Endothelial cell of umbilical vein (primary cell): ENCODE measurements at regions not wholly inside any gene's neighbourhood (a gene's known extent, or its start where the extent isn't known, plus 50 kb on each side); places are given as distances from the start of the nearest gene placed in this dataset.

Experiments
- BruUV-seq: library from RNA; stranded (reverse); fragments of 400-500 nt; replicated peaks from 2 replicates; lab custom pipeline; 2021; lab: Mats Ljungman, UMichigan
- CTCF ChIA-PET: fragments of 300-600, 350-600 bp; sonication (Branson Sonifier 250); formaldehyde crosslinking; loops from one replicate; lab custom pipeline; 2021; ENCODE audit warnings: antibody characterized with exemption, inconsistent platforms; lab: Charles Lee
- POLR2A ChIA-PET: fragments of 300-600, 350-600 bp; sonication (Branson Sonifier 250); formaldehyde crosslinking; loops from one replicate; lab custom pipeline; 2021; ENCODE audit warnings: antibody characterized with exemption, inconsistent platforms; lab: Charles Lee
- DNase-seq: peaks from one replicate; pipeline ENCODE4 v3.0.0-alpha.2; 2011; ENCODE audit warnings: low read depth, low spot score
- FAIRE-seq: peaks from 2 replicates; lab custom pipeline; 2011; peaks lifted over from hg19 to GRCh38; lab: Jason Lieb, UNC
- H2AFZ ChIP-seq: 2 replicates; pipeline ENCODE4 v1.6.0; 2012; ENCODE audit warnings: low read depth, low read length, control low read depth, inconsistent platforms
- H3K27ac ChIP-seq: 2 replicates; pipeline ENCODE4 v1.5.1; 2011; ENCODE audit warnings: low read depth, mild to moderate bottlenecking, control low read depth, low read length, moderate library complexity; ENCODE audit not compliant: insufficient read depth
- H3K27me3 ChIP-seq, 2 experiments: 2 replicates each; pipeline versions ENCODE4 v1.6.0 to v1.6.1; 2011; ENCODE audit warnings: low read length in 2 of 2, mixed read lengths in 1 of 2; ENCODE audit not compliant: control insufficient read depth in 2 of 2, insufficient read depth in 2 of 2
- H3K36me3 ChIP-seq, 2 experiments: 2 replicates in 1 of 2; 3 replicates in 1 of 2; pipeline ENCODE4 v1.5.1; 2011; ENCODE audit warnings: low read length in 2 of 2, mild to moderate bottlenecking in 1 of 2, moderate library complexity in 1 of 2; ENCODE audit not compliant: control insufficient read depth in 2 of 2, insufficient read depth in 2 of 2; ENCODE audit errors: extremely low read depth in 1 of 2
- H3K4me1 ChIP-seq: 3 replicates; pipeline ENCODE4 v1.5.1; 2011; ENCODE audit warnings: mild to moderate bottlenecking, low read length; ENCODE audit not compliant: control insufficient read depth, insufficient read depth; ENCODE audit errors: extremely low read depth
- H3K4me2 ChIP-seq: 2 replicates; pipeline ENCODE4 v1.6.1; 2011; ENCODE audit warnings: low read length, control low read depth, mixed read lengths; ENCODE audit not compliant: insufficient read depth
- H3K4me3 ChIP-seq, 3 experiments: fragments of 200-600 bp in 1 of 3; sonication (generic), shearing (Covaris generic) in 1 of 3; replicated peaks in 1 of 3; 2 replicates each; pipeline ENCODE4 v1.5.1; 2011 to 2016; ENCODE audit warnings: control low read depth in 3 of 3, low read length in 3 of 3, mild to moderate bottlenecking in 2 of 3, inconsistent platforms in 1 of 3, low read depth in 1 of 3, moderate library complexity in 1 of 3; ENCODE audit not compliant: insufficient read depth in 1 of 3
- H3K79me2 ChIP-seq: 2 replicates; pipeline ENCODE4 v1.6.0; 2012; ENCODE audit warnings: low read length, inconsistent platforms; ENCODE audit not compliant: control insufficient read depth, insufficient read depth
- H3K9ac ChIP-seq: replicated peaks from 2 replicates; pipeline ENCODE3; 2011; ENCODE audit warnings: low read length, control low read depth; ENCODE audit not compliant: insufficient read depth; ENCODE audit errors: extremely low read depth
- H3K9me1 ChIP-seq: replicated peaks from 3 replicates; pipeline ENCODE4 v1.6.0; 2011; ENCODE audit warnings: mild to moderate bottlenecking, low read length; ENCODE audit not compliant: control insufficient read depth, insufficient read depth; ENCODE audit errors: extremely low read depth
- H3K9me3 ChIP-seq: replicated peaks from 2 replicates; pipeline ENCODE4 v1.5.1; 2012; ENCODE audit warnings: low read length, inconsistent platforms; ENCODE audit not compliant: control insufficient read depth, insufficient read depth
- H4K20me1 ChIP-seq: replicated peaks from 2 replicates; pipeline ENCODE3; 2011; ENCODE audit warnings: mild to moderate bottlenecking, low read length; ENCODE audit not compliant: control insufficient read depth, insufficient read depth; ENCODE audit errors: extremely low read depth
- CTCF ChIP-seq, 2 donors: IDR thresholded peaks; 1 replicate in 1 of 2; 2 replicates in 1 of 2; pipeline ENCODE4 v1.5.1; 2011; ENCODE audit warnings: low read length in 2 of 2, mild to moderate bottlenecking in 2 of 2, moderate library complexity in 2 of 2, control low read depth in 1 of 2, inconsistent platforms in 1 of 2, low read depth in 1 of 2; ENCODE audit not compliant: insufficient read depth in 1 of 2; ENCODE audit errors: extremely low read depth in 1 of 2
- EZH2 ChIP-seq: IDR thresholded peaks from 2 replicates; pipeline ENCODE4 v1.6.1; 2012; ENCODE audit warnings: borderline replicate concordance, low read depth, mild to moderate bottlenecking, moderate library complexity, low read length, inconsistent platforms; ENCODE audit not compliant: severe bottlenecking
- GATA2 ChIP-seq: IDR thresholded peaks from 2 replicates; pipeline ENCODE4 v1.7.0; 2011; ENCODE audit warnings: low read depth, mild to moderate bottlenecking, moderate library complexity, mixed read lengths, low read length; ENCODE audit not compliant: insufficient read length, insufficient read depth
- MYC ChIP-seq: IDR thresholded peaks from one replicate; pipeline ENCODE4 v1.6.1; 2011; ENCODE audit warnings: mild to moderate bottlenecking, low read depth, low read length
- POLR2AphosphoS5 ChIP-seq: IDR thresholded peaks from 2 replicates; pipeline ENCODE4 v1.6.1; 2012; ENCODE audit warnings: low read depth, mild to moderate bottlenecking, control low read depth, low read length, moderate library complexity; ENCODE audit not compliant: insufficient read depth
- dilution Hi-C: fragments of 300-500 bp; cut with MboI; formaldehyde crosslinking; loops from one replicate; pipeline ENCODE4 v1.15.0; 2019; ENCODE audit warnings: low sequenced_read_pairs; ENCODE audit not compliant: extremely low pct_ligation_motif_present
- intact Hi-C: fragments of 100-400 bp; cut with micrococcal nuclease; formaldehyde crosslinking; loops from one replicate; pipeline ENCODE4 v1.10.0; 2022
- TF ChIP-seq, protein P1 (sequence below): IDR thresholded peaks from 2 replicates; pipeline ENCODE4 v1.6.1; 2011; ENCODE audit not compliant: insufficient read depth, insufficient read length

- Histone ChIP-seq H3K9me3 (no peaks in the 10 kb centered on the region), H3K4me2 (no peak overlapping the region), H3K79me2 (no peaks in the 10 kb centered on the region), H3K27me3 (no peaks in the 10 kb centered on the region), H3K27ac (no peak overlapping the region), H3K4me1 (no peaks in the 10 kb centered on the region), H4K20me1 (no peaks in the 10 kb centered on the region), H3K9me1 (no peaks in the 10 kb centered on the region), H3K9ac (no peak overlapping the region), H3K36me3 (no peaks in the 10 kb centered on the region), H2AFZ (no peak overlapping the region), H3K4me3 (no peak overlapping the region)
- DNase-seq (no peak), FAIRE-seq (no peak)
- intact Hi-C loops (no loop called here), dilution Hi-C loops (no loop called here)
- TF ChIP-seq, protein P1, sequence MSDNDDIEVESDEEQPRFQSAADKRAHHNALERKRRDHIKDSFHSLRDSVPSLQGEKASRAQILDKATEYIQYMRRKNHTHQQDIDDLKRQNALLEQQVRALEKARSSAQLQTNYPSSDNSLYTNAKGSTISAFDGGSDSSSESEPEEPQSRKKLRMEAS, result no peak
- TF ChIP-seq EZH2 (no peak), POLR2AphosphoS5 (no peak), GATA2 (no peak), MYC (no peak), CTCF (IDR thresholded peaks at IDR 0.05; ENCODE audit: extremely low read depth in 1 of 2, insufficient read depth in 1 of 2, low read depth in 1 of 2, low read length in 2 of 2) (no peak)
- no TSS peak for BruUV-seq
- POLR2A ChIA-PET, result no interaction called here
- CTCF ChIA-PET, result no interaction called here
Measured at GRCh38 chr14:54278665-54279295, 118.0 kb upstream of the CDKN3 start.
